ENCODE measurements at regions not wholly inside any gene's neighbourhood (a gene's known extent, or its start where the extent isn't known, plus 50 kb on each side); places are given as distances from the start of the nearest gene placed in this dataset.

GRCh38 chr16:51565184-51565583 is 414.1 kb upstream of the SALL1 start:
- no peaks in the 10 kb centered on the region for H3K79me1 ChIP-seq (ENCODE audit: low read depth, low read length)
- no peak overlapping the region for H4K8ac ChIP-seq (ENCODE audit: low read depth, low read length)
- peaks cover 0 to 4% of the 10 kb centered on the region in 2 donors for H3K9me3 ChIP-seq (replicated peaks in 1 of 2; ENCODE audit: control insufficient read depth in 2 of 2, insufficient read depth in 1 of 2, low read depth in 1 of 2, low read length in 2 of 2)
- H2AK5ac ChIP-seq (ENCODE audit: low read depth, low read length), result no peak overlapping the region
- H3K14ac ChIP-seq (ENCODE audit: low read length), result no peak overlapping the region
- H3K4me3 ChIP-seq (ENCODE audit: low read length in 2 of 2), result no peak overlapping the region
- H4K91ac ChIP-seq (ENCODE audit: low read depth, low read length, poor library complexity), result no peak overlapping the region
- H3K23ac ChIP-seq (ENCODE audit: low read depth, low read length, poor library complexity), result no peak overlapping the region
- no peak overlapping the region for H2AFZ ChIP-seq (ENCODE audit: low read length)
- H3K27me3 ChIP-seq (ENCODE audit: control insufficient read depth in 3 of 3, insufficient read depth in 3 of 3, low read depth in 1 of 3, low read length in 3 of 3), result no peaks in the 10 kb centered on the region
- no peak overlapping the region for H2BK120ac ChIP-seq (ENCODE audit: low read depth, low read length)
- no peak overlapping the region for H3K27ac ChIP-seq (replicated peaks; ENCODE audit: low read length)
- no CpG with 5 or more reads among the region's 4 CpGs for WGBS, 2 donors (ENCODE audit: extremely low coverage in 2 of 2, insufficient read length in 2 of 2, insufficient replicate concordance in 1 of 2)
- no peaks in the 10 kb centered on the region for H3K36me3 ChIP-seq (replicated peaks in 1 of 2; ENCODE audit: control insufficient read depth in 2 of 2, insufficient read depth in 2 of 2, low read length in 2 of 2)
- no peak overlapping the region for H3K9ac ChIP-seq (ENCODE audit: low read depth, low read length, poor library complexity)
- no peak overlapping the region for H2BK15ac ChIP-seq (ENCODE audit: low read length)
- no peaks in the 10 kb centered on the region for H3K4me1 ChIP-seq (ENCODE audit: control insufficient read depth in 2 of 2, insufficient read depth in 1 of 2, low read depth in 1 of 2, low read length in 2 of 2)
- no peak overlapping the region for H3K4me2 ChIP-seq (ENCODE audit: insufficient read depth, low read length, poor library complexity, severe bottlenecking)
- H2BK12ac ChIP-seq (ENCODE audit: low read length), result no peak overlapping the region
- H2BK5ac ChIP-seq (ENCODE audit: low read length), result no peak overlapping the region
- H3K4ac ChIP-seq (ENCODE audit: low read length), result no peak overlapping the region
- DNase-seq (ENCODE audit: low spot score), result no peak
- no peak overlapping the region for H3K18ac ChIP-seq (ENCODE audit: low read length)

- no peak overlapping the region for H2AK5ac ChIP-seq (ENCODE audit: low read depth, low read length)
- H3K23ac ChIP-seq (ENCODE audit: low read depth, low read length, poor library complexity), result no peak overlapping the region
- H3K79me1 ChIP-seq (ENCODE audit: low read depth, low read length), result no peaks in the 10 kb centered on the region
- H2BK12ac ChIP-seq (ENCODE audit: low read length), result no peak overlapping the region
- peak overlapping the region in 1 of 2 donors; percentile 35 for H3K4me3 ChIP-seq (ENCODE audit: low read length in 2 of 2)
- no peak overlapping the region for H2BK5ac ChIP-seq (ENCODE audit: low read length)
- no peak for DNase-seq (ENCODE audit: low spot score)
- H2BK15ac ChIP-seq (ENCODE audit: low read length), result no peak overlapping the region
- no peaks in the 10 kb centered on the region for H3K36me3 ChIP-seq (replicated peaks in 1 of 2; ENCODE audit: control insufficient read depth in 2 of 2, insufficient read depth in 2 of 2, low read length in 2 of 2)
- H3K27me3 ChIP-seq (ENCODE audit: control insufficient read depth in 3 of 3, insufficient read depth in 3 of 3, low read depth in 1 of 3, low read length in 3 of 3), result no peaks in the 10 kb centered on the region
- H3K9ac ChIP-seq (ENCODE audit: low read depth, low read length, poor library complexity), result no peak overlapping the region
- no peak overlapping the region for H3K18ac ChIP-seq (ENCODE audit: low read length)
- no peak overlapping the region for H2AFZ ChIP-seq (ENCODE audit: low read length)
- no peak overlapping the region for H3K27ac ChIP-seq (replicated peaks; ENCODE audit: low read length)
- H2BK120ac ChIP-seq (ENCODE audit: low read depth, low read length), result no peak overlapping the region
- no peak overlapping the region for H3K14ac ChIP-seq (ENCODE audit: low read length)
- no peak overlapping the region for H3K4me2 ChIP-seq (ENCODE audit: insufficient read depth, low read length, poor library complexity, severe bottlenecking)
- H4K91ac ChIP-seq (ENCODE audit: low read depth, low read length, poor library complexity), result no peak overlapping the region
- no CpG with 5 or more reads among the region's 4 CpGs for WGBS, 2 donors (ENCODE audit: extremely low coverage in 2 of 2, insufficient read length in 2 of 2, insufficient replicate concordance in 1 of 2)
- H4K8ac ChIP-seq (ENCODE audit: low read depth, low read length), result no peak overlapping the region
- no peak overlapping the region for H3K4ac ChIP-seq (ENCODE audit: low read length)
- no peaks in the 10 kb centered on the region for H3K4me1 ChIP-seq (ENCODE audit: control insufficient read depth in 2 of 2, insufficient read depth in 1 of 2, low read depth in 1 of 2, low read length in 2 of 2)
- peaks cover 0 to 4% of the 10 kb centered on the region in 2 donors for H3K9me3 ChIP-seq (replicated peaks in 1 of 2; ENCODE audit: control insufficient read depth in 2 of 2, insufficient read depth in 1 of 2, low read depth in 1 of 2, low read length in 2 of 2)
These were observed 411.8 kb upstream of the SALL1 start for GRCh38 chr16:51562891-51563290.

- Histone ChIP-seq H2BK5ac (ENCODE audit: low read length) (no peak overlapping the region), H2AK5ac (ENCODE audit: low read depth, low read length) (no peak overlapping the region), H3K4me2 (ENCODE audit: insufficient read depth, low read length, poor library complexity, severe bottlenecking) (no peak overlapping the region), H4K91ac (ENCODE audit: low read depth, low read length, poor library complexity) (no peak overlapping the region), H2BK120ac (ENCODE audit: low read depth, low read length) (no peak overlapping the region), H3K4me3 (ENCODE audit: low read length in 2 of 2) (no peak overlapping the region), H2AFZ (ENCODE audit: low read length) (no peak overlapping the region), H3K9ac (ENCODE audit: low read depth, low read length, poor library complexity) (no peak overlapping the region), H3K36me3 (replicated peaks in 1 of 2; ENCODE audit: control insufficient read depth in 2 of 2, insufficient read depth in 2 of 2, low read length in 2 of 2) (no peaks in the 10 kb centered on the region), H3K79me1 (ENCODE audit: low read depth, low read length) (no peaks in the 10 kb centered on the region), H3K4ac (ENCODE audit: low read length) (no peak overlapping the region), H3K9me3 (replicated peaks in 1 of 2; ENCODE audit: control insufficient read depth in 2 of 2, insufficient read depth in 1 of 2, low read depth in 1 of 2, low read length in 2 of 2) (peaks cover 0 to 2% of the 10 kb centered on the region in 2 donors), H2BK15ac (ENCODE audit: low read length) (no peak overlapping the region), H3K4me1 (ENCODE audit: control insufficient read depth in 2 of 2, insufficient read depth in 1 of 2, low read depth in 1 of 2, low read length in 2 of 2) (no peaks in the 10 kb centered on the region), H4K8ac (ENCODE audit: low read depth, low read length) (no peak overlapping the region), H3K27me3 (ENCODE audit: control insufficient read depth in 3 of 3, insufficient read depth in 3 of 3, low read depth in 1 of 3, low read length in 3 of 3) (no peaks in the 10 kb centered on the region), H2BK12ac (ENCODE audit: low read length) (no peak overlapping the region), H3K23ac (ENCODE audit: low read depth, low read length, poor library complexity) (no peak overlapping the region), H3K14ac (ENCODE audit: low read length) (no peak overlapping the region), H3K27ac (replicated peaks; ENCODE audit: low read length) (no peak overlapping the region), H3K18ac (ENCODE audit: low read length) (no peak overlapping the region)
- WGBS, 2 donors (ENCODE audit: extremely low coverage in 2 of 2, insufficient read length in 2 of 2, insufficient replicate concordance in 1 of 2), result no CpG with 5 or more reads among the region's 3 CpGs
- no peak for DNase-seq (ENCODE audit: low spot score)
These were observed 408.8 kb upstream of the SALL1 start for GRCh38 chr16:51559901-51560300.

DNA sequence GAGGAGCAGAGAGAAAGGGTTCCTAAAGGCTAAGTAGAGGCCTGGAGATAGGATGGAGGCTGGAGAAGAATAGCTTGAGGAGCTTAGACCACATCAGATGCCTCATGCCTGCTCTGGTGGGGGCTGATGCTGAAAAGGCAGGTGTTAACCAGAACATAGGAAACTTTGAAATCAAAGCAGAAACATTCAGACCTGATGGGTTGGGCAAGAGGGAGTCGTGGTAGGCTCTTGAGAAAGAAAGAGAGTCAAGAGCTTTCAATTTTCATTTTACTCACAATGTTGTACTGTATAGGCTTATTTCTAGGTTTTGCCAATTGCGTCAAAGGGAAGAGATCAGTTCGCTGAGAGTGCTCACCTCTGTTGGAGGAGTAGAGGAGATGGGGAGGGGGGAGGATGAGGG is 406.6 kb upstream of the SALL1 start:
- Histone ChIP-seq H2BK15ac (ENCODE audit: low read length) (no peak overlapping the region), H2AK5ac (ENCODE audit: low read depth, low read length) (no peak overlapping the region), H2BK120ac (ENCODE audit: low read depth, low read length) (no peak overlapping the region), H2BK12ac (ENCODE audit: low read length) (no peak overlapping the region), H3K4me3 (ENCODE audit: low read length in 2 of 2) (no peak overlapping the region), H3K9ac (ENCODE audit: low read depth, low read length, poor library complexity) (no peak overlapping the region), H3K4me1 (ENCODE audit: control insufficient read depth in 2 of 2, insufficient read depth in 1 of 2, low read depth in 1 of 2, low read length in 2 of 2) (no peaks in the 10 kb centered on the region), H3K36me3 (replicated peaks in 1 of 2; ENCODE audit: control insufficient read depth in 2 of 2, insufficient read depth in 2 of 2, low read length in 2 of 2) (no peaks in the 10 kb centered on the region), H2BK5ac (ENCODE audit: low read length) (no peak overlapping the region), H2AFZ (ENCODE audit: low read length) (no peak overlapping the region), H3K4ac (ENCODE audit: low read length) (no peak overlapping the region), H3K4me2 (ENCODE audit: insufficient read depth, low read length, poor library complexity, severe bottlenecking) (no peak overlapping the region), H3K9me3 (replicated peaks in 1 of 2; ENCODE audit: control insufficient read depth in 2 of 2, insufficient read depth in 1 of 2, low read depth in 1 of 2, low read length in 2 of 2) (no peaks in the 10 kb centered on the region), H3K14ac (ENCODE audit: low read length) (no peak overlapping the region), H3K79me1 (ENCODE audit: low read depth, low read length) (no peaks in the 10 kb centered on the region), H3K23ac (ENCODE audit: low read depth, low read length, poor library complexity) (no peak overlapping the region), H3K27ac (replicated peaks; ENCODE audit: low read length) (no peak overlapping the region), H3K18ac (ENCODE audit: low read length) (no peak overlapping the region), H4K8ac (ENCODE audit: low read depth, low read length) (no peak overlapping the region), H3K27me3 (ENCODE audit: control insufficient read depth in 3 of 3, insufficient read depth in 3 of 3, low read depth in 1 of 3, low read length in 3 of 3) (no peaks in the 10 kb centered on the region), H4K91ac (ENCODE audit: low read depth, low read length, poor library complexity) (no peak overlapping the region)
- DNase-seq (ENCODE audit: low spot score), result no peak
- WGBS, 2 donors (ENCODE audit: extremely low coverage in 2 of 2, insufficient read length in 2 of 2, insufficient replicate concordance in 1 of 2), result no CpG with 5 or more reads among the region's 3 CpGs

Data from neuronal stem cell (in vitro differentiated cells).